ENCODE measurements at regions not wholly inside any gene's neighbourhood (a gene's known extent, or its start where the extent isn't known, plus 50 kb on each side); places are given as distances from the start of the nearest gene placed in this dataset.

DNA sequence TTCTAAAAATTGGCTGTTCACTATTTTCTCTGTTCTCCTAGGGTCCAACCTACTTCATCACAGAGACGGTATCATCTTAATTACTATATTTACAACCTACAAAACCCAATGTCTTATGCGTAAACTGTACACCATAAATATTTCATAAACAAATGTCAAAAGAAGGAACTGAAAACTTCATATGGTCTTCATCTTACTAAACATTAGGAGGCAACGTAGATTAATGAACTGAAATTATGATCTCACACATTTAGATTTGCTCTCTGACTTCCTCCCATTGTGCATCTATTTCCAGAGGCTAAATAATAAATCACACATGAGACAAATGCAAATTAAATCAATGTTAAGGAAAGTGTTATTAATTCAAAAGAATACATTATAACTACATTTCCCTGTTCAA is 1850.6 kb upstream of the SEL1L start:
- no peak for DNase-seq

DNA sequence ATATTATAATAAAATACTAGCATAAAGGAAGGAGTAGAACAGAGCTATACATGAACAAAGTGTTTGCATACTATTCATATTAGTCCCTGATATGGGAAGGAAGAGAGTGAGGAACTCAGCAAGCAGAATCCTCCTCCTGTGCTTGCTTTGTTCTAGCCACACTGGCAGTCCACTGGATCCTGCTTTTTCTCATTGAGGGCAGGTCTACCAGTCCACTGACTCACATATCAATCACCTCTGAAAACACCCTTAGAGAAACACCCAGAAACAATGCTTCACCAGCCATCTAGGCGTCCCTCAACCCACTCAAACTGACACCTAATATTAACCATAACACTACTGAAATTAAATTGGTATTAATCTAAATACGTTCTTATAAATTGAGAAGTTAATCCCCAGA is 1861.7 kb upstream of the SEL1L start:
- no peak for DNase-seq

DNA sequence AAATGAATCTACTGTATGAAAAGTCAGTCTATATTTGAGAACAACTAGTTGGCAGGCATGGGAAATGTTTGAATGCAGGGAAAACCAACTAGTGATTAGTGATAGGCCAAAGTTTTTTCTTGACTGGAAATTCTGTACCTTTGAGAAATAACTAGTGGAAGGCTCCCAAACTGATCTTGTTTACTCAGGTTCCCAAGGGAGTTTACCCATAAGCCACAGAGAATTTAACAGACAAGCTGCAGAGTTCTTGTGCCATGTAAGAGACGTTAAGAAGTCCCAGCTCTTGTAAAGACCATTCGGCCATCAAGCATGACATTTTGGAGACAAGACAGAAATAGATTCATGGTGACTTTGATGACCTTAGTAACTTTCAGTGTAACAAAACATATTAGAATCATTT is 1882.8 kb upstream of the SEL1L start:
- DNase-seq = no peak

DNA sequence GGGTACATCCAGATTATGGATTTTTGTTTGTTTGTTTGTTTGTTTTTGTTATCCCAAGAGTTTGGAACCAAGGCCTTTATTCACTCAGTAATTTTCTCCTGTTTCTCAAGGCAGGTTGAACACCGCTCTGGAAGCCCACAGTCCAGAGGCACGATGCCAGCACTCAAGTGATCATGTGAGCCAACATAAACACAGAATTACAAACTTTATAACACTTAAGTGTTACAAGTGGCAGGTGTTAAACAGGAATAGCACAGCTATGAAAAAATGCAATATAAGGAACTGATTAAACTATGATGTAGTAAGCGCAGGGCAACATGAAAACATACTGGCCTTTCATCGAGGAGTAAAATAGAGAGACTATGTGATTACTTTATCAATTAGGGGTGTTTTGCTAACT is 1885.8 kb upstream of the SEL1L start:
- DNase-seq = peak; percentile 36

DNA sequence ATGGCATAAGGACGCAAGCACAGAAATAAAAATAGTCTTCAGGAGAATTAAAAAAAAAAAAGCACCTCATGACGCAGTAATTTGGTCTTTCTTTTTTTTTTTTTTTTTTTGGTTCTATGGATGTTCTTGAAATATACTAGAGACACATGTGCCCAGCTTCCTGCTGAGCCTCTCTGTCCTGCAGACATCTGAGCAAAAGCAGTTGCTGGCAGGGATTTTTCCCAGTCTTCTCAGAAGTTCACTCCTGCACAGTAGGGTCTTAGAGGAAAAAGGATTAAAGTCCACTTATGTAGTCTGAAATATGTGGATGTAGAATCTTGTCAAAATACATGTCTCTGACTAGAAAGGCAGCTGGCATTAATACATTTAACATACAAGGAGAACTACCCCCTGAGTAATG is 1888.1 kb upstream of the SEL1L start:
- no peak for DNase-seq

DNA sequence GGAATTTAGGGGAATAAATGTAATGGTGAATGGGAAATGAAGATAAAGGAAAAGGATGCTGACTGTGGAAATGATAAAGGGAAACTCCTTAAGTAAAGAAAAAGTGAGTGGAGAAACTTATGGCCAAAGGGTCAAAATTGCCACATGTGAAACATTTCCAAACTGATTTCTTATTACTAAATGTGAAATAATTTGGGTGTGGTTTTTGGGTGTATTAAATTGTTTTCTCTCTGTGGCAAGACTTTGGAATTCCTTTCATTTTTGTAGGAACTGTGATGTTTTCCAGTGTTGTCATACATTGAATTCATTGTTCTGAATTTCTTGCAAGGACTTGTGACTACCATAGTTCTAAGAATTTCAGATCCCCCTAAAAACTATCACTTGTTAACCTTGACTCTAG is 1891.5 kb upstream of the SEL1L start:
- no peak for DNase-seq

DNA sequence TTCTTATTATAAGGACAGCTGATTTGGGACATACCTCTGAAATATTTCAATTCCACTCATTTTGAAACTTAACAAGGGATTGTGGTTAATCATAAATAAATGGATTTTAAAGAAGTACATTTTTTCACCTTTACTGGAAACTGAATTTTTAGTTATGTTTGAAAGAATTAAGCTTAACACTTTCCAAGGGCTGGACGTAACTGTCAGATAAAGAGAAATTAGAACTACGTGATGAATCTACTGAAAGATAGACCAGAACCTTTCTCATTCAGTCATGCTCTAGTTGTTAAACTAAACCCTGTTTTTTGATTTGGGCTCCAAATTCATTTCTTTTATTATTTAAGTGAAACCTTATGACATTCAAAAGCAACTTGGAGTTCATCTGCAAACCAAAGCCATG is 1892.1 kb upstream of the SEL1L start:
- DNase-seq = no peak

DNA sequence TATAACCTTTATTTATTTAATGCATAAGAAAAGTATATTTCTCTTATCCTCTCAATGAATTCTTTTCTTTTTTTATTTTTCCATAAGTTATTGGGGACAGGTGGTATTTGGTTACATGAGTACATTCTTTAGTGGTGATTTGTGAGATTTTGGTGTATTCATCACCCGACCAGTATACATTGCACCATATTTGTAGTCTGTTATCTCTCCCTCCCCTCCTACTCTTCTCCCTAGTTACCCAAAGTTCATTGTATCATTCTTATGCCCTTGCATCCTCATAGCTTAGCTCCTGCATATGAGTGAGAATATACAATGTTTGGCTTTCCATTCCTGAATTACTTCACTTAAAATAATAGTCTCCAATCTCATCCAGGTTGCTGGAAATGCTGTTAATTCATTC is 1900.0 kb upstream of the SEL1L start:
- no peak for DNase-seq

DNA sequence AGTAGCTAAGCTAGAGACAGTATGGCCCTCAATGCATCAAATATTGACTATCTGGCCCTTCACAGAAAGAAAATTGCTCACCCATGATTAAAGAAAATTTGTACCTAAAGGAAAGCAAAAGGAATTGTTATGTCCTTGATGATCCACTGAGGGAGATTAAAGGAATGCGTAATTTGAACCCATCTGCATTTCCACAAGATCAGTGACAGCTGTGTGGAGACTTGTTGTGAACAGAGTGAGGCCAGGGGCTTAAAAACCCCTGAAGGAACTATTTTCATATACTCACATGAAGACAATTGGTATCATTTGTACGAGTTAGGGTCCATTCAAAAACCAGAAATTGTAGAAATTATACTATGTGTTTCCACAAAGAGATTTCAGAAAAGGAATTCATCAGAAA is 1908.1 kb upstream of the SEL1L start:
- DNase-seq = no peak

DNA sequence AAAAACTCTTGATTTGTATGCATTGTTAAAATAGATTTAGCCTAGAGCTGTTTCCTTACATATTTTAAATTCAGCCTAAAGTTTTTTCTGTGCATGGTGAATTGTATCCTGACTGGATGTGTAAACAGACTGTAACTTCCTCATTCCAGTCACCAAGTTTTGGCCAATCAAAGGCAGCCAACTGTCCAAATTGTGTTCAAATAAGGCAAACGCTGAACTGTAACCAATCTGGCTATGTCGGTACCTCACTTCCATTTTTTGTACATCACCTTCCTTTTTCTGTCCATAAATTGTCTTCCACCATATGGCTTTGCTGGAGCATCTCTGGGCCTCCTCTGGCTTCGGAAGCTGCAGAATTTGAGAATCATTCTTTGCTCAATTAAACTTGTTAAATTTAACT is 1921.9 kb upstream of the SEL1L start:
- no peak for DNase-seq

DNA sequence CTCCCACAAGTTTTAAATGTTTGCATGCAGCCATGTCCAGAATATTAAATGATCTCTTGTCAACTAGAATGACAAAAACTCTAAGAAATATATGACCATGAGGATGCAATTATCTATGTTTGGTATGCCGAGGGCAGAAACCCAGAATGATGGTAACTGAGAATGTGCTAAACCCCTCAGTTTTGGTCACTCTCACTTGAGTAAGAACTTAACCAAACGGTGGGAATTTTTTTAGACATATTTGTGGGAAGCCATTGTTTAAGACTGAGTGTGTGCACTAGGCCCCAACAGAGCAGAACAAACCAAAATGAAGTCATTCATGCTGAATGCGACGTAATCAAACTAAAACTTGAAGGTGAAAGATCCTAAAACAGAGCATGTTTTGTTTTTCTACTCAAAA is 1927.9 kb upstream of the SEL1L start:
- no peak for DNase-seq

DNA sequence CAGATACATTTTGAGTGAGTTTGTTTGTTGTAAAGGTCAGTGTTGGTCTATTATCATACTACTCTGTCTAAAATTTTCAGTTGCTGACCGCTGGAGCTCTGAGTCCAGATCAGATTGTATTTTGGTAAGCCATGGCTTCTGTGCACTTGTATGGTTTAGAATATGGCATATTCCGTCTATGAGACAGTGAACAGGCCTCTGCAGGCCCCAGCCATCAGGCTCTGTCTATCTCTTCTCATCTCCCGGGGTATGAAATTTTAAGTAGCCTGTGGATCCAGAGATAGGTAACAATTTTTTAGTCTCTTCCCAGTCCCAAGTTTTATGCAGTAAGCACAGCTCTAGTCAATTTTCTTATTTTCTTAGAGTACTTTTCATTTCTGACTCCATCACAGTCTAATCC is 1929.1 kb upstream of the SEL1L start:
- DNase-seq = no peak

DNA sequence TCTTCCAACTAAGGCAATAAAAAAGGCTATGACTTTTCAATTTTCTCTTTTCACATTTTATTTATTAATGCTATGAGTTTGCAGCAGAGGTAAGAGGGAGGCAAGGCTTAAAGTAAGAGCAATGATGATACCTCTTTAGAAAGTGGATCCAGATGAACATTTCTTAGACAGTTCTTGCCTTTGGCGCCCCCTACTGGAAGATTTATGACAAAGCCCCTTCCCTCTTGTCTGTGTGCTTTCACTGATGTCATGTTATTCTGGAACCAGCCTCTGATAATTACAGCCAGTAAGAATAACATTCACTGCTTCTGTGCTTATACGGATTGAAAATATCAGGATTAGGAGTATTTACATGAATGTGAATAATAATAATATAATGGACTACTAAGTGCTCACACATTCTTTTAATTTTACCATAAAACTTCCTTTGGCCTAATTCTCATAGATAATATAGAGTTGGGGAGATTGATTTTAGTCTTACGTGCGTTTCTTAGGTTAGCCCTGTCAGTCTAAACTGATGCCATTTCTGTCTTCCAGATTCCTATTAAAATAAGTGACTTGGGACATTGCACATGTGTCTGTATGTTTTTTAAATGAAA is 1929.9 kb upstream of the SEL1L start:
- DNase-seq = no peak

DNA sequence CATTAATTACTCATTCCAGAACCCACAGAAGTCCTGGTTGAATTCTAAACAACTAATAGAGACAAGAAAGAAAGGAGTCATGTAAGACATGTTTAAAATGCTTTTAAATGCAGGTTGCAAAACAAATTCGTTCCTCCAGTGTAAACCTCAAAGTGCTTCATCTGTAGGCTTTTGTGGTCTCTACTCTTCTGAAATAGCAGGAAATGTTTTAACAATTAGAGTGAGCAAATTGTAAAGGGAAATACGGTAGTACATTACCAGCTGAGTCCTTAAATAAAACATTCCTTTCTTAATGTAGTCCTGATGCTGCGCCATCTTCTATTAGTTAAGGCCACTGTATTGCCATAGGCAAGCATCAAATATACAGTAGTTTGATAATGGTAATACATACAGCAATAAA is 1934.2 kb upstream of the SEL1L start:
- DNase-seq = no peak

DNA sequence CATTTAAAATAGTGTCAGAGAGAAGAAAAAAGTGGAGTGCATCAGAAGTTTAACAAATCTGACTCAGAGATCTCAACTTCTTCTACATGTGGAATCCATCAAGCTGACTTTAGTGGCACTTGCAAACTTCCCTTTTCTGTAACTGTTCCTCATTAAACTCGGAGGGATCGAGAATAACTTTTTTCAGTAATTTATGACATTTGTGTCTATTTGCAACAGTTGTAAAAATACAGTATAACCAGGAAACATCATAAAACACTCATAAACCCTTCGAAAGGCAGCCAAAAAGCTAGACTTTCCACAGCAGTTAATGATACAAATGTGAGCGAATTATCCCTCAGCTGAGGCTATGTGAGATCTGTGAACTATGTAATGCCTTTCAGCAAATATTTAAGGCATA is 1936.8 kb upstream of the SEL1L start:
- no peak for DNase-seq

DNA sequence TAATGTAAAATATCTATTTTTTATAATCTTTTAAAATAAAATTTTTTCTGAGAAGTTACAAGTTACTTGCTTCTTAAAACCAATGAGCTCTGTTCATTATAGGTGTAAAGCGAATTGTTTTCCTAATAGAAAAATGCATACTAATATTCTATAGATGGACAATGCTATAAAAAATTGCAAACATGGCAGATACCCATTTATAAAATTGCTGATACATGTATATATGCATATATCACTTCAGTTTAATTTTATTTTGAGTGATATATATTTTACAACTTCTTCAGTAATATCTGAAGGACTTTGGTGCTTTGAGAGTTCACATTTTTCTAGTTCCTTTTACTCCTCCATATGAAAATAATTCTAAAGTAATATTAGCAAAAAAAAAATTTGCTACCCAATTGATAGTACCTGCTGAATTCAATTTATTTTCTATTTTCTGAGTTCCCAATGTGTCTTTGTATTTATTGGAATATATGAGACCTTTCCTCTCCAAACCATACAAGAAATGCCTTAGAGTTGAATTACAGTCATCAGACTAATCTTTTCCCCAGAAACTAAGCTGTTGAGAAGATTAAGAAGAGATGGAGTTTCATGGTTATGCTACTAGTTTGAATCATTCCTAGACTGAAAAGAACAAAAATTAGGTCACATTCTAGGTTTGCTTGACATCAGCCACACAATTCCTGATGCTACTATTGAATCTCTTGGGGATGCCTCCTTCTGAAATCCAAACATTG is 1937.5 kb upstream of the SEL1L start:
- DNase-seq = no peak

DNA sequence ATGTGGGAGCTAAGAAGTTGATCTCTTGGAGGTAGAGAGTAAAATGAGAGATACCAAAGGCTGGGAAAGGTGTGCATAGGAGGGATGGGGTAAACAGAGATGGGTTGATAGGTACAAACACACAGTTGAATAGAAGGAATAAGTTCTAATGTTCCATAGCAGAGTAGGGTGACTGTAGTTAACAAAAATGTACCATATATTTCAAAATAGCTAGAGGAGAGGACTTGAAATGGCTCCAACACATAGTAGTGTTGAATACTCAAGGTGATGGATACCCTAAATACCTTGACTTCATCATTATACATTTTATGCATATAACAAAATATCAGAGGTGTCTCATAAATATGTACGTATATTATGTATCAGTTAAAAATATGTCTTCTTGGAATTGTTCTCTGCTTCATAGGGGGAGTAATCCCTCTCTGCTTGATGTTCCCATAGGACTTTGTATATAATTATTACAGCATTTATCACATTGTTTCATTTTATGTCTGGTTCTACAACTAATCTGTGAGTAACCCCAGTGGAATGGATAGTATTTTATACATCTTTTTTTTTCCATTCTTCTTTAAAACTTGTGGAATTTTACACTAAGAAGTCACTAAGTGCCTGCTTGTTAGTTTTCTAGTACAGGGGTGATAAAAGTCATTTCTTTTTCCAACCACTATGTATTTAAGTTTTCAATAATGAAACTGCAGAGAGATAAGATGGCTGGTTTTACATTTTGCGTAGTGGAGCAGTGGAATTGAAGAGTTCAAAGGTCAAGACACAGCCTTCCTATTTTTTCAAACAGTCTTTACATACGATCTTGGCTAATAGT is 1940.0 kb upstream of the SEL1L start:
- no peak for DNase-seq

DNA sequence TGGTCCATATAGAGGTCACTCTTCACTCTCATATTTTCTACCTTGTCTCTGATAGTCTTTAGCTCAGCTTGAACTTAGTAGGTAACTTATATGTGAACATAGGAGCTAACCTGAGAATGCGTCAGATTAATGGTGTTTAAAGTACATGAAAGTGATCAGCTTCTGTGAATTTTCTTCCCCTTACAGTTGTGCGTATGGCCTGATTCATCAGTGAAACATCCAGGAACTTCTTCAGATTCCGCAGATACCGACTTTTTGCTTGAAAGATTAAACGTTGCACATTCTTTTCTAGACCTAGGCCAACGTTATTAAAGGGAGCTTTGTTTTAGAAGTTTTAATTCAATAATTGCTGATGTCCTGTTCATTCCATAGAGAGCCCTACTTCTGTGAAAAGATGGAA is 1945.1 kb upstream of the SEL1L start:
- no peak for DNase-seq

DNA sequence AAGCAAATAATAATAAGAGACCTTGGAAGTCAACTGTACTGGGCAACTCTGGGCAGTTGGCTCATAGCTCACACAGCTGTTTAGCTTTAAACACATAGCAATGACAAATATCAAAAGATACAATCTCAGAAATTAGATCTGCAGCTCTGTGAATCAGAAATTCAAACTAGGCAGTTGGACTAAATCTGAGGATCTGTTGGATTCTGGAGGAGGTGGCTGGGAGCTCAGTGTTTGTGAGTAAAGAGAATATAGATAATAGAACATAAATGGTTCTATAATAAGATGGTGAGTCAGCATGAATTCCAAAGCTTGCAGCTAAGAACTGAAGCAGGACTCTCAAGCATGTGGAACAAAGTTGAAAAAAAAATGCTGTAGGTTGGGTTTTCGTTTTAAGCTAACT is 1949.4 kb upstream of the SEL1L start:
- DNase-seq = no peak

DNA sequence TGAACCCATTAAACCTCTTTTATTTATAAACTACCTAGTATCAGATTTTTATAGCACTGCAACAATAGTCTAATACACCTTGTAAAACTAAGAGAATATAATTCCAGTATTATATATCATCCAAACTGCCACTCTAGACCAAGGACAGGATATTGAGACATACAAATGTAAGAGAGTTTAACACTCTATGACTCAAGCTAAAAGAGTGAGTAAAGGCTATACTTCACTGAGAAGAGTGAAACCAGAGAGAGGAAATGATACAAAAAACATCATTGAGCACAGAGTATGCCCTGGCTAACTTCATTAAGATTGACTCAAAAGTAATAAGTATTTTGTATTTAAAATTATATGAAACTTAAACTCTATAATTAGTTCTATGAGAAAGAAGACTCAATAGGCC is 1951.9 kb upstream of the SEL1L start:
- no peak for DNase-seq

DNA sequence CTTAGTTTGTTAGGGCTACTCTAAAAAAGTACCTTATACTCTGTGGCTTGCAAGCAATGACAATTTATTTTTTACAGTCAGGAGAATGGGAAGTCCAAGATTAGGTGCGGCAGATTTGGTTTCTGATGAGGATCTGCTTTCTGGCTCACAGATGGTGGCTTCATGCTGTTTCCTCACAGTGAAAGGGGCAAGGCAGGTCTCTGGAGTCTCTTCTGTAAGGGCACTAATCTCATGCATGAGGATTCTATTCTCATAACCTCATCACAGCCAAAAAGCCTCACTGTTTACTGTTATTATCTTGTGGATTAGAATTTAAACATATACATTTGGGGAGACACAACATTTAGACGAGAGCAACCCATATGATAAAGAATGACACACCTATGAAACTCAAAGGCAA is 1957.4 kb upstream of the SEL1L start:
- DNase-seq = no peak

DNA sequence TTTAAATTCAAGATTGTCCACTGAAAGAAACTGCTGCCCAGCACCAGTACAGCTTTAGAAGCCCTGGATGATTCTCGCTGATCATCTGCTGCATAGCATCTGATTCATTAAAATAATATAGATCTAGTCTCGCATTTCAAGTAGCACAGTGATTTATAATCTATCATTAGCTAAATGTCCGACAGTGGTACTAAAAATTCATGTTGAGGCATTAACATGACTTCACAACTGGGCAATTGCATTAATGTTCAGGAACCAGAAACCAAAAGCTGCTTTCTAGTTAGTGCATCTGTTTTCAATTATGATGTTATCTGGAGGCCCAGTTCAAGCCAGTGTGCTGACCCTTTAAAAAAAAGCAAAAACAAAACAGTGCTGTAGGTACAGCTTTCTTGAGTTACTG is 1987.2 kb upstream of the SEL1L start:
- DNase-seq = no peak

DNA sequence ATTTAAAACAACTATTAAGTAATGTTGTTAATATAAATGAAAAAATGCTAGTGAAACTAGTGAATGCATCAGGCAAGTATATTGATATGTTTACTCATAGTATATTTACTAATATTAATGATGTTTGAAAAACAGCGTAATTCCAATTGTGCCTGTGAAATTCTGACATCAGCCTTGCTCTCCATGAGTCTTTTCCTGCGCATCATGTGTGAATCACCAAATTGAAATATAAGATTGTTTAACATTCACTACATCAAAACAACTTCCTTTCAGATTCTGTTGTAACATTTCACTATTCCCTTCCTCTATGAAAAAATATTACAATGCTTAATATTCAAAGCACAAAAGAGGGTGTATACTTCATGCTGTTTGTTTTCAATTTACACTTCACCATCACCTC is 1995.9 kb upstream of the SEL1L start:
- DNase-seq = no peak

DNA sequence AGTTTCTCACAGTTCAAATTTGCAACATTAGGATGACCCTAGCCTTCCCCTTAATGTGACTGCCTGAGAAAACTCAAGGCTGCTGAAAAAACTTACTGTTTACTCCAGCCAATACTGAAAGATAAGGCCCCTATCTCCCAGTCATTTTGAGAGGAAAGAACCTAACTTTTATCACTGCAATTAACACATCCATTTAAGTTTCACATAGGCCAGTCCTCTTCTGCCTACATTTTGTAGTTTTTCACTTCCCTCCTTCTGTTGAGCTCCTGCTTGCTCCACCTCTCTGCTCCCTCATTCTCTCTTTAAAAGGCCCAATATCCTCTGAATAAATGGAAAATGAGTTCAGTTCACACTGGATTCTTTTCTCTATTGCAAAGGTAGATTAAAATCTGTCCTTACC is 1996.2 kb upstream of the FLRT2 start:
- DNase-seq = no peak

Measured in NCI-H774 (cell line).